HL-60 (cell line): ENCODE measurements at regions not wholly inside any gene's neighbourhood (a gene's known extent, or its start where the extent isn't known, plus 50 kb on each side); places are given as distances from the start of the nearest gene placed in this dataset.

Source experiments
- DNase-seq, 2 experiments: peaks; one replicate each; pipeline ENCODE4 v3.0.0-alpha.2; 2010 to 2020; ENCODE audit warnings: low read depth in 1 of 2, low spot score in 1 of 2
- H3K27ac ChIP-seq: fragments of 250-450 bp; sonication (Bioruptor Pico); replicated peaks from 2 replicates; pipeline ENCODE4 v1.5.1; 2020; ENCODE audit warnings: mild to moderate bottlenecking, moderate library complexity
- H3K27me3 ChIP-seq: fragments of 250-450 bp; sonication (Bioruptor Pico); 2 replicates; pipeline ENCODE4 v1.5.1; 2021; ENCODE audit warnings: mild to moderate bottlenecking, moderate library complexity; ENCODE audit not compliant: insufficient read depth, poor library complexity, severe bottlenecking
- H3K4me3 ChIP-seq: replicated peaks from 2 replicates; pipeline ENCODE4 v1.5.1; 2011; ENCODE audit warnings: mild to moderate bottlenecking, control low read depth, low read length; ENCODE audit not compliant: insufficient read depth
- GABPA ChIP-seq: IDR thresholded peaks from 2 replicates; pipeline ENCODE4 v1.6.1; 2012; ENCODE audit warnings: low read depth
- POLR2AphosphoS5 ChIP-seq: IDR thresholded peaks from 2 replicates; pipeline ENCODE4 v1.6.1; 2012; ENCODE audit warnings: low read depth
- SPI1 ChIP-seq: IDR thresholded peaks from 2 replicates; pipeline ENCODE4 v1.6.1; 2012; ENCODE audit warnings: low read depth, mild to moderate bottlenecking, borderline replicate concordance
- TF ChIP-seq, protein P1 (sequence below): IDR thresholded peaks from one replicate; pipeline ENCODE4 v1.5.1; 2011; ENCODE audit warnings: low read length, control low read depth, inconsistent platforms; ENCODE audit not compliant: insufficient read depth
- TF ChIP-seq, protein P2 (sequence below): IDR thresholded peaks from 2 replicates; pipeline ENCODE4 v1.6.1; 2012; ENCODE audit warnings: low read depth; ENCODE audit not compliant: insufficient replicate concordance

DNA sequence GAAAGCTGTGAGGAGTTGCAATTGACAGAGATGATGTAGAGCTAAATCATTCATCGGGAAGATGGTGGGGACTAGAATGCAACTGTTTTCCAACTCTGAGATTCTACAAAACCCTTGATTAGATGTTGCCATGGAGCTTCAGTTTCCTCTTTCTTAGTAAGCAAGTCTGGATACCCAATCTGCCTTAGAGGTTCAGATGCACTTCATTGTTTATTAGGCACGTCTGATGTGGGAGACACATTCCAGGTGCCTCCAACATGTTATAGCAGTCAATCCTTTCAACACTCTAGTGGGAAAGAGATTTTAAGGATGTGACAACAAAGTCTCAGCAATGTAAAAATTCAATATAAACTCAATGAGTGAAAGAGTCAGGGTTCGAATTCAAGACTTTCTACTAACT lies 291.3 kb upstream of the PHYHIPL start:
- H3K4me3 ChIP-seq = no peak overlapping the region
- DNase-seq = no peak
- H3K27me3 ChIP-seq = no peaks in the 10 kb centered on the region
- TF ChIP-seq, protein P1, sequence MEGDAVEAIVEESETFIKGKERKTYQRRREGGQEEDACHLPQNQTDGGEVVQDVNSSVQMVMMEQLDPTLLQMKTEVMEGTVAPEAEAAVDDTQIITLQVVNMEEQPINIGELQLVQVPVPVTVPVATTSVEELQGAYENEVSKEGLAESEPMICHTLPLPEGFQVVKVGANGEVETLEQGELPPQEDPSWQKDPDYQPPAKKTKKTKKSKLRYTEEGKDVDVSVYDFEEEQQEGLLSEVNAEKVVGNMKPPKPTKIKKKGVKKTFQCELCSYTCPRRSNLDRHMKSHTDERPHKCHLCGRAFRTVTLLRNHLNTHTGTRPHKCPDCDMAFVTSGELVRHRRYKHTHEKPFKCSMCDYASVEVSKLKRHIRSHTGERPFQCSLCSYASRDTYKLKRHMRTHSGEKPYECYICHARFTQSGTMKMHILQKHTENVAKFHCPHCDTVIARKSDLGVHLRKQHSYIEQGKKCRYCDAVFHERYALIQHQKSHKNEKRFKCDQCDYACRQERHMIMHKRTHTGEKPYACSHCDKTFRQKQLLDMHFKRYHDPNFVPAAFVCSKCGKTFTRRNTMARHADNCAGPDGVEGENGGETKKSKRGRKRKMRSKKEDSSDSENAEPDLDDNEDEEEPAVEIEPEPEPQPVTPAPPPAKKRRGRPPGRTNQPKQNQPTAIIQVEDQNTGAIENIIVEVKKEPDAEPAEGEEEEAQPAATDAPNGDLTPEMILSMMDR = no peak
- TF ChIP-seq POLR2AphosphoS5 (no peak), GABPA (no peak)
- TF ChIP-seq, protein P2, sequence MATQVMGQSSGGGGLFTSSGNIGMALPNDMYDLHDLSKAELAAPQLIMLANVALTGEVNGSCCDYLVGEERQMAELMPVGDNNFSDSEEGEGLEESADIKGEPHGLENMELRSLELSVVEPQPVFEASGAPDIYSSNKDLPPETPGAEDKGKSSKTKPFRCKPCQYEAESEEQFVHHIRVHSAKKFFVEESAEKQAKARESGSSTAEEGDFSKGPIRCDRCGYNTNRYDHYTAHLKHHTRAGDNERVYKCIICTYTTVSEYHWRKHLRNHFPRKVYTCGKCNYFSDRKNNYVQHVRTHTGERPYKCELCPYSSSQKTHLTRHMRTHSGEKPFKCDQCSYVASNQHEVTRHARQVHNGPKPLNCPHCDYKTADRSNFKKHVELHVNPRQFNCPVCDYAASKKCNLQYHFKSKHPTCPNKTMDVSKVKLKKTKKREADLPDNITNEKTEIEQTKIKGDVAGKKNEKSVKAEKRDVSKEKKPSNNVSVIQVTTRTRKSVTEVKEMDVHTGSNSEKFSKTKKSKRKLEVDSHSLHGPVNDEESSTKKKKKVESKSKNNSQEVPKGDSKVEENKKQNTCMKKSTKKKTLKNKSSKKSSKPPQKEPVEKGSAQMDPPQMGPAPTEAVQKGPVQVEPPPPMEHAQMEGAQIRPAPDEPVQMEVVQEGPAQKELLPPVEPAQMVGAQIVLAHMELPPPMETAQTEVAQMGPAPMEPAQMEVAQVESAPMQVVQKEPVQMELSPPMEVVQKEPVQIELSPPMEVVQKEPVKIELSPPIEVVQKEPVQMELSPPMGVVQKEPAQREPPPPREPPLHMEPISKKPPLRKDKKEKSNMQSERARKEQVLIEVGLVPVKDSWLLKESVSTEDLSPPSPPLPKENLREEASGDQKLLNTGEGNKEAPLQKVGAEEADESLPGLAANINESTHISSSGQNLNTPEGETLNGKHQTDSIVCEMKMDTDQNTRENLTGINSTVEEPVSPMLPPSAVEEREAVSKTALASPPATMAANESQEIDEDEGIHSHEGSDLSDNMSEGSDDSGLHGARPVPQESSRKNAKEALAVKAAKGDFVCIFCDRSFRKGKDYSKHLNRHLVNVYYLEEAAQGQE = no peak
- H3K27ac ChIP-seq = no peak overlapping the region

DNA sequence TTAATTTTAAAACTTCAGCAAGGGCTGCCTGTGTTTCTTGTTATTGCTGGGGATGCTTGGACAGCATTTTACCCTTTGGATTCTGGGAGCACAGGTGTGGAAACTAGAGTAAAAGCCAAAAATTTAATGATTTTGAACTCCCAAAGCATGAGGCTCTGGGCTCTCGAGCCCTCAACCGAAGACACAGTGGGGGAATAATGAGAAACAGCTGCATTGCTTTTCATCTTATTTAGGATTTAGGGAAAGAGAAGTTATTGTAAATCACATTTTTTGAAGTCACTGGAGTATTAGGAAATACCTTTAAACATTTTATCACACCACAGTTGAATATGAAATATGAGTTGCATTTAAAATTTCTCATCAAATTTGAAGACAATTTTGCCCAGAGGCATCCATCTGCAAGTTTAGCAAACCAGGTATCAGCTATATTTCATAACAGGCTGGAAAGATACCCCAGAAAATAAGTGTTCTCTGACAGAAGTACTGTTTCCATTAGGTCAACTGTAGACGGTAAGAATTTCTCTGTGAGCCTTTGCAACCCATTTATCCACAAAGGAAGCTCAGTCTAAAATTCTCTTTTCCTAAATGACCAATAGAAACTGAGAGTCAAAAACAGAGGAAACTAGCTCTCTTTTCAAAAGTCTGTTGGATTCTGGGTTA lies 290.6 kb upstream of the PHYHIPL start:
- Histone ChIP-seq H3K27me3 (no peaks in the 10 kb centered on the region), H3K27ac (no peak overlapping the region), H3K4me3 (no peak overlapping the region)
- TF ChIP-seq, protein P1 = no peak
- TF ChIP-seq SPI1 (no peak), GABPA (no peak), POLR2AphosphoS5 (no peak)
- TF ChIP-seq, protein P2 = no peak
- no peak for DNase-seq

DNA sequence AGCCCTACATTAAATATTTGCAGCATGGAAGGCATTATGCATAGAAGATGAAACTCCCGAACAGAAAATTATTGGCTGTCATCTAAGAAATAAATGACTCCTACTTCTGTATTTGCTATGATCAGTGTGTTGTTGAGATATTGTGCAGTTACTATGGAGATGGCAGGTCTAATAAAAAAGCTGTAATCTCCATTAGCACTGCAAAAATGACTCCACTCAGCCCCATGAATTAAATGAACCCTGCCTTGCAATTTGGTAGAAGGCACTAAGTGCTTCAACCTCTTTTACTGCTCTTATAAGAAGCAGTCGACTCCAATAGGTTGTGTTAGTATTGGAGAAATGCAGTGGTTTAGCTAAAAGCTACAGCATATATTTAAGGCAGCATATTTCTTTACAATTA lies 290.0 kb upstream of the PHYHIPL start:
- Histone ChIP-seq H3K27ac (no peak overlapping the region), H3K27me3 (no peaks in the 10 kb centered on the region), H3K4me3 (no peak overlapping the region)
- no peak for DNase-seq
- TF ChIP-seq GABPA (no peak), POLR2AphosphoS5 (no peak), SPI1 (no peak)

DNA sequence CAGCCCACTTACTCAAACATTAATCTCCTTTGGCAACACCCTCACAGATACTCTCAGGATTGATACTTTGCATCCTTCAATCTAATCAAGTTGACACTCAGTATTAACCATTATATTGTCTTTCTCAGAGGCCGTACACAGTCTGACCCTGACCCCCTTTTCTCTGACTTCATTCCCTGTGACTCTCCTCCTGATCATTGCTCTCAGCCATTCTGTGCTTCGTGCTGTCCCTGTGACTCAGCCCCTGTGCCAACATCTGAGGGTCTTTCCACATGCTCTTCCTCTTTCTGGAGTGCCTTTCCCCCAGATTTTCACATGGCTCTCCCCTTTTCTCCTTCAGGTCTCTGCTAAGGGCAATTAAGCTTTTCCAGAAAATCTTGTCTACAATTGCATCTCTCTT lies 289.0 kb upstream of the PHYHIPL start:
- H3K27me3 ChIP-seq = no peaks in the 10 kb centered on the region
- TF ChIP-seq, protein P2 = no peak
- TF ChIP-seq SPI1 (no peak), POLR2AphosphoS5 (no peak), GABPA (no peak)
- TF ChIP-seq, protein P1 = no peak
- DNase-seq = no peak
- no peak overlapping the region for H3K27ac ChIP-seq
- no peak overlapping the region for H3K4me3 ChIP-seq
